ENCODE measurements at regions not wholly inside any gene's neighbourhood (a gene's known extent, or its start where the extent isn't known, plus 50 kb on each side); places are given as distances from the start of the nearest gene placed in this dataset.
A peak's percentile ranks its signal among the peaks of the same experiment; 100 is the strongest.
"Not testable (repeated sequence)": the region's sequence is repeated elsewhere in the genome, so short reads cannot be mapped to it uniquely, and the experiment has no call there.

GRCh38 chr6:137787016-137787415 lies 80.0 kb upstream of the TNFAIP3 start:
- no peak for DNase-seq

- no peak for DNase-seq
Observed at GRCh38 chr6:137788248-137788647, 78.8 kb upstream of the TNFAIP3 start.

GRCh38 chr6:137791281-137792159 lies 75.5 kb upstream of the TNFAIP3 start:
- peak; percentile 32 for DNase-seq

GRCh38 chr6:137792160-137793033 lies 74.7 kb upstream of the TNFAIP3 start:
- DNase-seq = peak; percentile 46

GRCh38 chr6:137793805-137794515 lies 73.1 kb upstream of the TNFAIP3 start:
- no peak for DNase-seq

GRCh38 chr6:137794516-137795201 lies 72.4 kb upstream of the TNFAIP3 start:
- no peak for DNase-seq

- no peak for DNase-seq
Observed at GRCh38 chr6:137795501-137795900, 71.6 kb upstream of the TNFAIP3 start.

GRCh38 chr6:137798261-137798660 lies 68.8 kb upstream of the TNFAIP3 start:
- no peak for DNase-seq

GRCh38 chr6:137798846-137799245 lies 68.2 kb upstream of the TNFAIP3 start:
- DNase-seq = peak; percentile 45

- DNase-seq = peak; percentile 91
Observed at GRCh38 chr6:137799950-137800568, 67.0 kb upstream of the TNFAIP3 start.

- DNase-seq = no peak
Observed at GRCh38 chr6:137800762-137801161, 66.3 kb upstream of the TNFAIP3 start.

GRCh38 chr6:137801352-137802114 lies 65.5 kb upstream of the TNFAIP3 start:
- DNase-seq = no peak

GRCh38 chr6:137802408-137803182 lies 64.5 kb upstream of the TNFAIP3 start:
- DNase-seq = no peak

GRCh38 chr6:137804637-137805036 lies 62.4 kb upstream of the TNFAIP3 start:
- DNase-seq = no peak

GRCh38 chr6:137805622-137806021 lies 61.4 kb upstream of the TNFAIP3 start:
- DNase-seq = no peak

- DNase-seq = no peak
Observed at GRCh38 chr6:137806914-137807682, 60.0 kb upstream of the TNFAIP3 start.

GRCh38 chr6:137808191-137808590 lies 58.9 kb upstream of the TNFAIP3 start:
- no peak for DNase-seq

- DNase-seq = no peak
Observed at GRCh38 chr6:137808836-137809315, 58.2 kb upstream of the TNFAIP3 start.

GRCh38 chr6:137809895-137810553 lies 57.0 kb upstream of the TNFAIP3 start:
- DNase-seq = not testable (repeated sequence)
